ENCODE measurements at regions not wholly inside any gene's neighbourhood (a gene's known extent, or its start where the extent isn't known, plus 50 kb on each side); places are given as distances from the start of the nearest gene placed in this dataset.

GRCh38 chr7:25864511-25864910 lies 287.5 kb upstream of the NFE2L3 start:
- TF ChIP-seq, protein P1, sequence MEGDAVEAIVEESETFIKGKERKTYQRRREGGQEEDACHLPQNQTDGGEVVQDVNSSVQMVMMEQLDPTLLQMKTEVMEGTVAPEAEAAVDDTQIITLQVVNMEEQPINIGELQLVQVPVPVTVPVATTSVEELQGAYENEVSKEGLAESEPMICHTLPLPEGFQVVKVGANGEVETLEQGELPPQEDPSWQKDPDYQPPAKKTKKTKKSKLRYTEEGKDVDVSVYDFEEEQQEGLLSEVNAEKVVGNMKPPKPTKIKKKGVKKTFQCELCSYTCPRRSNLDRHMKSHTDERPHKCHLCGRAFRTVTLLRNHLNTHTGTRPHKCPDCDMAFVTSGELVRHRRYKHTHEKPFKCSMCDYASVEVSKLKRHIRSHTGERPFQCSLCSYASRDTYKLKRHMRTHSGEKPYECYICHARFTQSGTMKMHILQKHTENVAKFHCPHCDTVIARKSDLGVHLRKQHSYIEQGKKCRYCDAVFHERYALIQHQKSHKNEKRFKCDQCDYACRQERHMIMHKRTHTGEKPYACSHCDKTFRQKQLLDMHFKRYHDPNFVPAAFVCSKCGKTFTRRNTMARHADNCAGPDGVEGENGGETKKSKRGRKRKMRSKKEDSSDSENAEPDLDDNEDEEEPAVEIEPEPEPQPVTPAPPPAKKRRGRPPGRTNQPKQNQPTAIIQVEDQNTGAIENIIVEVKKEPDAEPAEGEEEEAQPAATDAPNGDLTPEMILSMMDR (conservative IDR thresholded peaks at IDR 0.05; ENCODE audit: low read depth, low read length) = no peak
- DNase-seq (ENCODE audit: low read depth) = no peak
- no peak overlapping the region for H3K4me3 ChIP-seq (ENCODE audit: low read depth, low read length)

GRCh38 chr7:25864943-25865751 lies 286.9 kb upstream of the NFE2L3 start:
- DNase-seq (ENCODE audit: low read depth) = no peak
- no peak overlapping the region for H3K4me3 ChIP-seq (ENCODE audit: low read depth, low read length)
- TF ChIP-seq, protein P1 (conservative IDR thresholded peaks at IDR 0.05; ENCODE audit: low read depth, low read length) = no peak

DNA sequence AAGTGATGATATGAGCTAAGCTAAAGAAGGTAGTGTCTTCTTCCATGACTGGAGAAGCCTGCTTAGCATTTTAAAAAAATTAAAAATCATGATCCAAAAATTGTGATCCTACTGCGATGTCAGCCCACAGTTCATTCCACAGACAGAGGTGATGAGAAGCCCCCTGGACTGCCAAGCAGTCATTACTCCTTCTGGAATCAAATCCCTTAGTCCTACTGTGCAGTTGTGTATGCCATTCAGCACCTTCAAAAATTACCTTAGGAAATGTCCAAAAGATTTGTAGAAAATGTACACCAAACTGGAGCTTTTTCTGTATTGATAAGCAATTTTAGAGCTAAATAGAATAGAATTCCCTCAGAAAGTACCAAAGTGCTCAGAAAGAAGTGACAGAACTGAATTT lies 283.5 kb upstream of the NFE2L3 start:
- DNase-seq (ENCODE audit: low read depth) = no peak
- TF ChIP-seq, protein P1 (conservative IDR thresholded peaks at IDR 0.05; ENCODE audit: low read depth, low read length) = no peak
- no peak overlapping the region for H3K4me3 ChIP-seq (ENCODE audit: low read depth, low read length)

DNA sequence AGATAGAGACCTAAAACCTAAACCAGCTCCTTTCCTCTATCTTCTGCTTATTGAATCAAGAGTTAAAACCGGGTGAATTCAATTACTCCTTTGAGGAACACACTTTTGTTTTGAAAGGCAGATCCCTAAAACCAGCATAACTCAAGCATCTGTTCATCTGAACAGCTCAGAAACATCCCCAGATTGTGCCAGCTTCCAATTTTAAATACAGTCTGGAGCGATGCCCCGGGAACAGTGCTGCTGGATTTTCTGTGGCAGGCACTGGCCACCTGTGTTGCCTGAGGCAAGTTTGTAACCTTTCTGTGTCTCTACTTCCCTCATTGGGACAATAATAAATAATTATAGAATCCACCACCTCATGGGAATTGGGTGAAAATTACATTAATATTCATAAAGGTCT lies 281.4 kb upstream of the NFE2L3 start:
- TF ChIP-seq, protein P1 (conservative IDR thresholded peaks at IDR 0.05; ENCODE audit: low read depth, low read length) = no peak
- H3K4me3 ChIP-seq (ENCODE audit: low read depth, low read length) = no peak overlapping the region
- no peak for DNase-seq (ENCODE audit: low read depth)

GRCh38 chr7:25876092-25876491 lies 275.9 kb upstream of the NFE2L3 start:
- no peak for DNase-seq (ENCODE audit: low read depth)
- no peak overlapping the region for H3K4me3 ChIP-seq (ENCODE audit: low read depth, low read length)
- TF ChIP-seq, protein P1 (conservative IDR thresholded peaks at IDR 0.05; ENCODE audit: low read depth, low read length) = no peak

GRCh38 chr7:25877802-25878789 lies 273.9 kb upstream of the NFE2L3 start:
- no peak for DNase-seq (ENCODE audit: low read depth)
- H3K4me3 ChIP-seq (ENCODE audit: low read depth, low read length) = no peak overlapping the region
- TF ChIP-seq, protein P1 (conservative IDR thresholded peaks at IDR 0.05; ENCODE audit: low read depth, low read length) = no peak
